ENCODE measurements at regions not wholly inside any gene's neighbourhood (a gene's known extent, or its start where the extent isn't known, plus 50 kb on each side); places are given as distances from the start of the nearest gene placed in this dataset.
"Not testable (repeated sequence)": the region's sequence is repeated elsewhere in the genome, so short reads cannot be mapped to it uniquely, and the experiment has no call there.

- DNase-seq (ENCODE audit: low read depth): no peak
- H3K4me3 ChIP-seq (ENCODE audit: low read depth, low read length): no peak overlapping the region
- TF ChIP-seq CTCF (conservative IDR thresholded peaks at IDR 0.05; ENCODE audit: low read depth, low read length): no peak
Measured at GRCh38 chr10:33914746-33915145, 580.3 kb upstream of the NRP1 start.

GRCh38 chr10:33913194-33913593 is 578.7 kb upstream of the NRP1 start:
- no peak for TF ChIP-seq CTCF (conservative IDR thresholded peaks at IDR 0.05; ENCODE audit: low read depth, low read length)
- H3K4me3 ChIP-seq (ENCODE audit: low read depth, low read length): no peak overlapping the region
- peak; percentile 7 for DNase-seq (ENCODE audit: low read depth)

- not testable (repeated sequence) for H3K4me3 ChIP-seq (ENCODE audit: low read depth, low read length); DNase-seq (ENCODE audit: low read depth)
Measured at GRCh38 chr10:33909476-33909875, 575.0 kb upstream of the NRP1 start.

GRCh38 chr10:33901166-33901565 is 566.7 kb upstream of the NRP1 start:
- peak; percentile 78 for DNase-seq (ENCODE audit: low read depth)
- no peak overlapping the region for H3K4me3 ChIP-seq (ENCODE audit: low read depth, low read length)
- TF ChIP-seq CTCF (conservative IDR thresholded peaks at IDR 0.05; ENCODE audit: low read depth, low read length): no peak

- TF ChIP-seq CTCF (conservative IDR thresholded peaks at IDR 0.05; ENCODE audit: low read depth, low read length): no peak
- H3K4me3 ChIP-seq (ENCODE audit: low read depth, low read length): no peak overlapping the region
- peak; percentile 75 for DNase-seq (ENCODE audit: low read depth)
Measured at GRCh38 chr10:33900596-33900995, 566.1 kb upstream of the NRP1 start.

- TF ChIP-seq CTCF (conservative IDR thresholded peaks at IDR 0.05; ENCODE audit: low read depth, low read length): no peak
- DNase-seq (ENCODE audit: low read depth): peak; percentile 54
Measured at GRCh38 chr10:33899578-33900531, 565.4 kb upstream of the NRP1 start.

GRCh38 chr10:33897291-33897752 is 562.9 kb upstream of the NRP1 start:
- H3K4me3 ChIP-seq (ENCODE audit: low read depth, low read length): no peak overlapping the region
- peak; percentile 42 for DNase-seq (ENCODE audit: low read depth)
- no peak for TF ChIP-seq CTCF (conservative IDR thresholded peaks at IDR 0.05; ENCODE audit: low read depth, low read length)

More at GRCh38 chr10:33899578-33900531, 565.4 kb upstream of the NRP1 start:
- H3K4me3 ChIP-seq (ENCODE audit: low read depth, low read length): no peak overlapping the region
